ENCODE measurements at regions not wholly inside any gene's neighbourhood (a gene's known extent, or its start where the extent isn't known, plus 50 kb on each side); places are given as distances from the start of the nearest gene placed in this dataset.

- DNase-seq (ENCODE audit: extremely low spot score), result no peak
- ChIA-PET POLR2A (no interaction called here), CTCF (no interaction called here)
- TF ChIP-seq L3MBTL2 (conservative IDR thresholded peaks at IDR 0.05) (no peak), HDGF (IDR thresholded peaks at IDR 0.05; ENCODE audit: borderline replicate concordance) (no peak), PKNOX1 (IDR thresholded peaks at IDR 0.05) (no peak), NFRKB (IDR thresholded peaks at IDR 0.05) (no peak), ARNT (IDR thresholded peaks at IDR 0.05) (no peak), ELF4 (IDR thresholded peaks at IDR 0.05) (no peak), FOXK2 (IDR thresholded peaks at IDR 0.05) (no peak), ZNF384 (IDR thresholded peaks at IDR 0.05) (no peak), FOXA1 (IDR thresholded peaks at IDR 0.05) (no peak), TARDBP (IDR thresholded peaks at IDR 0.05) (no peak), FOXM1 (IDR thresholded peaks at IDR 0.05; ENCODE audit: borderline replicate concordance) (no peak), SP1 (IDR thresholded peaks at IDR 0.05) (no peak), BHLHE40 (IDR thresholded peaks at IDR 0.05; ENCODE audit: borderline replicate concordance) (no peak), CTBP1 (IDR thresholded peaks at IDR 0.05; ENCODE audit: borderline replicate concordance) (no peak), SUZ12 (IDR thresholded peaks at IDR 0.05) (no peak), LEF1 (IDR thresholded peaks at IDR 0.05; ENCODE audit: borderline replicate concordance) (no peak)
Measured at GRCh38 chr7:28338041-28338440, 74.3 kb upstream of the CREB5 start.

GRCh38 chr7:28343462-28343861 lies 68.9 kb upstream of the CREB5 start:
- TF ChIP-seq PKNOX1 (IDR thresholded peaks at IDR 0.05) (no peak), ZNF384 (IDR thresholded peaks at IDR 0.05) (no peak), TARDBP (IDR thresholded peaks at IDR 0.05) (no peak), SP1 (IDR thresholded peaks at IDR 0.05) (no peak), NFRKB (IDR thresholded peaks at IDR 0.05) (no peak), FOXM1 (IDR thresholded peaks at IDR 0.05; ENCODE audit: borderline replicate concordance) (no peak), LEF1 (IDR thresholded peaks at IDR 0.05; ENCODE audit: borderline replicate concordance) (no peak), ARNT (IDR thresholded peaks at IDR 0.05) (no peak), HDGF (IDR thresholded peaks at IDR 0.05; ENCODE audit: borderline replicate concordance) (no peak), SUZ12 (IDR thresholded peaks at IDR 0.05) (no peak)
- CTCF ChIA-PET, result no interaction called here
- POLR2A ChIA-PET, result no interaction called here
- no peak for DNase-seq (ENCODE audit: extremely low spot score)

- DNase-seq (ENCODE audit: extremely low spot score), result no peak
- ChIA-PET POLR2A (no interaction called here), CTCF (no interaction called here)
- TF ChIP-seq NFRKB (IDR thresholded peaks at IDR 0.05) (no peak), FOXM1 (IDR thresholded peaks at IDR 0.05; ENCODE audit: borderline replicate concordance) (no peak), HDGF (IDR thresholded peaks at IDR 0.05; ENCODE audit: borderline replicate concordance) (no peak), LEF1 (IDR thresholded peaks at IDR 0.05; ENCODE audit: borderline replicate concordance) (no peak), ARNT (IDR thresholded peaks at IDR 0.05) (no peak), FOXA1 (IDR thresholded peaks at IDR 0.05) (no peak)
Measured at GRCh38 chr7:28346256-28346655, 66.1 kb upstream of the CREB5 start.

GRCh38 chr7:28346676-28347363 lies 65.5 kb upstream of the CREB5 start:
- DNase-seq (ENCODE audit: extremely low spot score), result no peak

GRCh38 chr7:28347475-28348318 lies 64.6 kb upstream of the CREB5 start:
- ChIA-PET CTCF (interaction anchor here (0.7 kb wide), 1 partner anchor 8 kb away, joined by 3 read pairs; no protein-coding TSS in a partner anchor), POLR2A (no interaction called here)
- DNase-seq (ENCODE audit: extremely low spot score), result no peak
- TF ChIP-seq TARDBP (IDR thresholded peaks at IDR 0.05) (no peak), FOXA1 (IDR thresholded peaks at IDR 0.05) (no peak), SUZ12 (IDR thresholded peaks at IDR 0.05) (no peak), L3MBTL2 (conservative IDR thresholded peaks at IDR 0.05) (no peak), ELF4 (IDR thresholded peaks at IDR 0.05) (no peak), NFRKB (IDR thresholded peaks at IDR 0.05) (no peak), CTBP1 (IDR thresholded peaks at IDR 0.05; ENCODE audit: borderline replicate concordance) (no peak), HDGF (IDR thresholded peaks at IDR 0.05; ENCODE audit: borderline replicate concordance) (no peak), ARNT (IDR thresholded peaks at IDR 0.05) (no peak), LEF1 (IDR thresholded peaks at IDR 0.05; ENCODE audit: borderline replicate concordance) (no peak), BHLHE40 (IDR thresholded peaks at IDR 0.05; ENCODE audit: borderline replicate concordance) (no peak), PKNOX1 (IDR thresholded peaks at IDR 0.05) (no peak), SP1 (IDR thresholded peaks at IDR 0.05) (no peak)

More at GRCh38 chr7:28346676-28347363, 65.5 kb upstream of the CREB5 start:
- TF ChIP-seq TARDBP (IDR thresholded peaks at IDR 0.05), result no peak
- no peak for TF ChIP-seq ZNF384 (IDR thresholded peaks at IDR 0.05)
- TF ChIP-seq L3MBTL2 (conservative IDR thresholded peaks at IDR 0.05), result no peak
- no peak for TF ChIP-seq SUZ12 (IDR thresholded peaks at IDR 0.05)
- TF ChIP-seq PKNOX1 (IDR thresholded peaks at IDR 0.05), result no peak
- TF ChIP-seq SP1 (IDR thresholded peaks at IDR 0.05), result no peak
- no peak for TF ChIP-seq FOXA1 (IDR thresholded peaks at IDR 0.05)
- no peak for TF ChIP-seq ELF4 (IDR thresholded peaks at IDR 0.05)
- TF ChIP-seq HDGF (IDR thresholded peaks at IDR 0.05; ENCODE audit: borderline replicate concordance), result no peak
- TF ChIP-seq FOXM1 (IDR thresholded peaks at IDR 0.05; ENCODE audit: borderline replicate concordance), result no peak
- TF ChIP-seq BHLHE40 (IDR thresholded peaks at IDR 0.05; ENCODE audit: borderline replicate concordance), result no peak
- no peak for TF ChIP-seq NFRKB (IDR thresholded peaks at IDR 0.05)
- TF ChIP-seq LEF1 (IDR thresholded peaks at IDR 0.05; ENCODE audit: borderline replicate concordance), result no peak
- no peak for TF ChIP-seq ARNT (IDR thresholded peaks at IDR 0.05)
- TF ChIP-seq FOXK2 (IDR thresholded peaks at IDR 0.05), result no peak
- no peak for TF ChIP-seq CTBP1 (IDR thresholded peaks at IDR 0.05; ENCODE audit: borderline replicate concordance)
- POLR2A ChIA-PET, result no interaction called here
- CTCF ChIA-PET, result no interaction called here
